HG02642 (cell line): ENCODE measurements at regions not wholly inside any gene's neighbourhood (a gene's known extent, or its start where the extent isn't known, plus 50 kb on each side); places are given as distances from the start of the nearest gene placed in this dataset.

Source experiments
- ATAC-seq: cut with Tn5 transposase; IDR thresholded peaks from one replicate; pipeline ENCODE4 v1.9.1; 2021; ENCODE audit warnings: mild to moderate bottlenecking; ENCODE audit not compliant: unreplicated experiment, poor library complexity

GRCh38 chr1:107004421-107004820, 52.1 kb upstream of the PRMT6 start:
- ATAC-seq, result no peak
